Mononuclear cell (primary cell): ENCODE measurements at regions not wholly inside any gene's neighbourhood (a gene's known extent, or its start where the extent isn't known, plus 50 kb on each side); places are given as distances from the start of the nearest gene placed in this dataset.
"Not testable (repeated sequence)": the region's sequence is repeated elsewhere in the genome, so short reads cannot be mapped to it uniquely, and the experiment has no call there.

Experiments used
- H3K27me3 ChIP-seq: 2 replicates; pipeline ENCODE4 v1.6.0; 2011; ENCODE audit warnings: low read length, control low read depth; ENCODE audit not compliant: insufficient read depth
- H3K4me1 ChIP-seq: 2 replicates; pipeline ENCODE4 v1.5.1; 2011; ENCODE audit warnings: mild to moderate bottlenecking, low read length, control low read depth; ENCODE audit not compliant: insufficient read depth
- H3K4me3 ChIP-seq: 2 replicates; pipeline ENCODE4 v1.5.1; 2011; ENCODE audit warnings: mild to moderate bottlenecking, low read length, moderate library complexity
- H3K9me3 ChIP-seq: 2 replicates; pipeline ENCODE4 v1.5.1; 2011; ENCODE audit warnings: low read depth, mild to moderate bottlenecking, control low read depth, low read length

GRCh38 chr1:29625084-29625420 is 388.7 kb downstream of the PTPRU start:
- Histone ChIP-seq H3K9me3 (no peaks in the 10 kb centered on the region), H3K4me1 (no peaks in the 10 kb centered on the region), H3K27me3 (no peaks in the 10 kb centered on the region), H3K4me3 (no peak overlapping the region)

- H3K4me3 ChIP-seq: no peak overlapping the region
- H3K27me3 ChIP-seq: no peaks in the 10 kb centered on the region
- no peaks in the 10 kb centered on the region for H3K4me1 ChIP-seq
- no peaks in the 10 kb centered on the region for H3K9me3 ChIP-seq
Measured at GRCh38 chr1:29624320-29625083, 388.2 kb downstream of the PTPRU start.

DNA sequence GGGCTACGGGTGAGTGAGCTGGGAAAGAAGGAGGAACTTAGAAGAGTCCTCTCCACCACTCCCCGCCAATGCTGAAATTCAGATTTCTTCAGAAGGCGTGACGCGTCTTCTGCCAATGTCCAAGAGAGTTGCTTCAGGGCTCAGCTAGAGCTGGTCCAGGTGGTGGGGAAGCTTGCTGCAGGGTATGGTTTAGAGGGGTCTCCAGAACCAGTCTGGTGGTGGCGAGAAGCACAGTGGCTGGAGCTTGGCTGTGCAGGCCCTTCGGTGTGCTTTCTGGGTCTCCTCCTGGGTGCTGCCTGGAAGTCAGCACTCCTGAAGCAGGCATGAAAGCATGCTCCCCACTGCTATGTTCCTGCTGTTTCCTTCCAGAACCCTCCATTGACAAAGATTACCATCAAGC is 387.2 kb downstream of the PTPRU start:
- Histone ChIP-seq H3K27me3 (no peaks in the 10 kb centered on the region), H3K4me1 (no peaks in the 10 kb centered on the region), H3K9me3 (no peaks in the 10 kb centered on the region), H3K4me3 (no peak overlapping the region)

DNA sequence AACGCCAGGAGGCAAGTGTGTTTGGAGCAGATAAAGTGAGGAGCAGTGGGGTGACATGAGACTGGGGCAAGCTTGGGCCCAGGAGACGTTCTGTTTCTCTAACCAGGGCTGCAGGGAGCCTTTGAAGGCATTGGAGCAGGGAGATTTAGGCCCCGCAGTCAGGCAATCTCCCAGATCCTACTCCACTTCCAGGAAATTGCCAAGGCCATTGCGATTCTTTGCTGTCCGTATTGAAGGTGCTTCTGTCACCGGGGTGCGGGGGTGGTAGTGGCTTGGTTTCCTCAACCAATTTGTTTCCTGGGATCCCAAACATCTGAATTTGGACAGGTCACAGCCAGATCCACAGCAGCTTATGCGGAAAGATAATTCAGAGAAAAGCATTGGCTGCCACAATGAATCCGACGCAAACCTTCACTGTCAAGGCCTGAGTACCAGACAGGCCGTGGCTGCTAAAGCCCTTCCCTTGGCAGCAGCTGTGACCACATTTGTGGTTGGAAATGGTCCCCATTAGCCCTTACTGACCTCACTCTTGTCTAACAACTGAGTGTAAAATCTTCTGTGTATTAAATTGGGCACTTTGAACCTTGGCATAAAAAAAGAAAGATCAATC is 385.6 kb downstream of the PTPRU start:
- no peaks in the 10 kb centered on the region for H3K4me1 ChIP-seq
- H3K27me3 ChIP-seq: no peaks in the 10 kb centered on the region
- no peak overlapping the region for H3K4me3 ChIP-seq
- no peaks in the 10 kb centered on the region for H3K9me3 ChIP-seq

- no peaks in the 10 kb centered on the region for H3K9me3 ChIP-seq
- no peak overlapping the region for H3K4me3 ChIP-seq
- no peaks in the 10 kb centered on the region for H3K27me3 ChIP-seq
- H3K4me1 ChIP-seq: no peaks in the 10 kb centered on the region
Measured at GRCh38 chr1:29620631-29621030, 384.3 kb downstream of the PTPRU start.

DNA sequence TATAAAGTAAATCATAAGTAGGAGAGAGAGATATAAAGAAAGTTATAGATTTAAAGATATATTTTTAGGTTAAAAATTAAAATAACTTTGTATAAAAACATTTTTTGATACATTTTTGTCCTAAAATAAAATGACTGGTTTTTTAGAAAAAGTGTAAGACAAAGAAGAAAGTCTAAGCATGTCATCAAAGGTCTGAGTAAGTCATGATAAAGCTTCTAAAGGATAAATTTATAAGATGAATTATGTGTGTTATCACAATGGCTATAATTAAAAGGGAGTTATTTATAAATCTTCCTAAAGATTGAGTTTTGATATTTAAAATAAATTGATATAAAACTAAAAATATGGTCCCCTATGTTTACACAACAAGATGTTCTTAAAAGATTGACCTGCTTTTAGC is 370.9 kb downstream of the PTPRU start:
- H3K9me3 ChIP-seq: no peaks in the 10 kb centered on the region

GRCh38 chr1:29604796-29605195 is 368.5 kb downstream of the PTPRU start:
- H3K27me3 ChIP-seq: not testable (repeated sequence)

More for the DNA sequence above, 370.9 kb downstream of the PTPRU start:
- Histone ChIP-seq H3K27me3 (no peaks in the 10 kb centered on the region), H3K4me1 (no peaks in the 10 kb centered on the region), H3K4me3 (no peak overlapping the region)

DNA sequence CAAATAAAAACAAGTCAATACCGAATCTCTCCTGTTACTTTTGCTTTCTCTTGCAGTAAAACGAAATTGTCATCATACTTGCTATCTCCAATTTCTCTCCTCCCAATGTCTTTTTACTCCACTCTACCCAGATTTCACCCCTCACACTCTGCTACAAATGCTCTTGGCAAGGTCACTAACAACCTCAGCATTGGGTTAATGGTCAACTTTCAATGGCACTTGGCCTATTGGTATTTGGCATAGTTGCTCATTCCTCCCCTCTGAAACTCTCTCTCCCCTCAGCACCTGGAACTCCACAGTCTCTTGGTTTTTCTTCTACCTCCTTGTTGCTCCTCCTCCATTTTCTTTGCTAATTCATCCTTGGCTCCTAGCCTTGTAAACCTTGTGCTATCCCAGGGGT is 367.3 kb downstream of the PTPRU start:
- H3K4me3 ChIP-seq: no peak overlapping the region
- no peaks in the 10 kb centered on the region for H3K27me3 ChIP-seq
- no peaks in the 10 kb centered on the region for H3K9me3 ChIP-seq
- no peaks in the 10 kb centered on the region for H3K4me1 ChIP-seq

More at GRCh38 chr1:29604796-29605195, 368.5 kb downstream of the PTPRU start:
- H3K4me1 ChIP-seq, H3K4me3 ChIP-seq, H3K9me3 ChIP-seq: not testable (repeated sequence)

DNA sequence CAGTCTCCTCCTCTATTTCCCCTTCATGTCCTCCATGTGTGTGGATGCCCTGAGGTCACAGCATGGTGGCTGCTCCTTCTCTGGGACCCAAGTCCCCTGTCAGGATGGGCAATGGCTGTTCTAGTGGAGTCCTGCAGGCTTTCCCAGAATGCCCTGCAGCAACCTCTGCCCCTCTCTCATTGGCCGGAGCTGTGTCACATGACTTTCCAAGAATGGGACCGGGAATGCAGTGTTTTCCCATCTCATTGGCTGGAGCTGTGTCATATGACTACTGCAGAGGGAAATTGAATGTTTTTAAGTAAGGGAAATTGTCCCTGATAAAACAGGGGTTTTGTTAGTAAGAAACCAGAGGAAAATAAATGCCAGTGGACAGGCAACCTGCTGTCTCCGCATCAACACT is 365.9 kb downstream of the PTPRU start:
- Histone ChIP-seq H3K4me1 (no peaks in the 10 kb centered on the region), H3K4me3 (no peak overlapping the region), H3K9me3 (no peaks in the 10 kb centered on the region), H3K27me3 (no peaks in the 10 kb centered on the region)

DNA sequence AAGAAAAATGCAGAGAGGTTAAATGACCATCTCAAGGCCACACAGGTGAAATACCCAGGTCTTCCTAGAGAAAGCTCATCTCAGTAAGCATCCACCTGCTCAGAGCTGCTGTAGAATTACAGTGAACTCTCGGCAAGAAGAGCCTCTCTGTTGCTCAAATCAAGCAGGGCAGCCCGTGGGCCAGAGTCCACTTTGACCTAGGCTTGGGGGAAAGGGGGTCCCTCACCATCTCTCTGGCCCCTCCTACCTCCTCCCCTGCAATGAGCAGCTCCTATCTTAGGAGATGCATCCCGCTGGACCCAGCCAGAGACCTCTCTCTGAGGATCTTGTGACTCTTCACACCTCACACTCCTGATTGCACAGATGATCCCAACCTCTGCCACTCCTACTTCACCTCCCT is 364.7 kb downstream of the PTPRU start:
- Histone ChIP-seq H3K4me1 (no peaks in the 10 kb centered on the region), H3K4me3 (no peak overlapping the region), H3K9me3 (no peaks in the 10 kb centered on the region), H3K27me3 (no peaks in the 10 kb centered on the region)

GRCh38 chr1:29599826-29600225 is 363.5 kb downstream of the PTPRU start:
- no peaks in the 10 kb centered on the region for H3K9me3 ChIP-seq
- no peaks in the 10 kb centered on the region for H3K4me1 ChIP-seq
- no peak overlapping the region for H3K4me3 ChIP-seq

GRCh38 chr1:29599071-29599470 is 362.7 kb downstream of the PTPRU start:
- H3K4me3 ChIP-seq: no peak overlapping the region
- no peaks in the 10 kb centered on the region for H3K4me1 ChIP-seq
- H3K9me3 ChIP-seq: no peaks in the 10 kb centered on the region
- no peaks in the 10 kb centered on the region for H3K27me3 ChIP-seq

More at GRCh38 chr1:29599826-29600225, 363.5 kb downstream of the PTPRU start:
- no peaks in the 10 kb centered on the region for H3K27me3 ChIP-seq

- H3K4me1 ChIP-seq: no peaks in the 10 kb centered on the region
- H3K27me3 ChIP-seq: no peaks in the 10 kb centered on the region
- no peaks in the 10 kb centered on the region for H3K9me3 ChIP-seq
- H3K4me3 ChIP-seq: no peak overlapping the region
Measured at GRCh38 chr1:29597861-29598260, 361.5 kb downstream of the PTPRU start.

GRCh38 chr1:29593601-29594382 is 357.5 kb downstream of the PTPRU start:
- no peaks in the 10 kb centered on the region for H3K9me3 ChIP-seq
- no peaks in the 10 kb centered on the region for H3K27me3 ChIP-seq
- no peak overlapping the region for H3K4me3 ChIP-seq
- H3K4me1 ChIP-seq: no peaks in the 10 kb centered on the region

DNA sequence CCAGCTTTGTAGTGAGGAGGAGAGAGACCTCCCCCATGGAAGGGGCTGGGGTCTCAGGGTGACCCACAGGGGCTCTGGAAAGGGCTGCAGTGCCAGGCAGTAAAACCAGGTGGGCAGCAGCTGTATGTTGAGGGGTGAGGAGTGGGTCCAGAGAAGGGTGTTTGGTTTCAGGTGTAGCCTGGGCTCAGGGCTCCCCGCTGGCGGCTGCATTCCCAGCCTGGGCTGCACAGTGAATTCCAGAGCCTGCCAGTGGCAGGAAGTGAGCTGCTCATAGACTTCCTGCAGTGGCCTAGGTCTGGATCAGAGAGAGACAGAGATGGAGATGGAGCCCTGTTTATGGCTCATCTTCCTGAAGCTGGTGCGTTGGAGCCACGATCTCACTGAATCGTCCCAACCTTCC is 356.4 kb downstream of the PTPRU start:
- no peaks in the 10 kb centered on the region for H3K27me3 ChIP-seq
- no peak overlapping the region for H3K4me3 ChIP-seq
- H3K9me3 ChIP-seq: no peaks in the 10 kb centered on the region

More for the DNA sequence above, 356.4 kb downstream of the PTPRU start:
- H3K4me1 ChIP-seq: no peaks in the 10 kb centered on the region
